NCI-H510A treated with DMSO at 0.1 percent for 48 hours (cell line): ENCODE measurements at regions not wholly inside any gene's neighbourhood (a gene's known extent, or its start where the extent isn't known, plus 50 kb on each side); places are given as distances from the start of the nearest gene placed in this dataset.
"Not testable (repeated sequence)": the region's sequence is repeated elsewhere in the genome, so short reads cannot be mapped to it uniquely, and the experiment has no call there.

ENCODE experiments used
- DNase-seq: peaks from one replicate; lab custom pipeline; 2025; lab: John Stamatoyannopoulos, UW

GRCh38 chr6:66277400-66277799 is 570.4 kb upstream of the EYS start:
- no peak for DNase-seq

GRCh38 chr6:66265737-66266136 is 558.7 kb upstream of the EYS start:
- no peak for DNase-seq

- DNase-seq: no peak
Observed at GRCh38 chr6:66264376-66264775, 557.4 kb upstream of the EYS start.

DNA sequence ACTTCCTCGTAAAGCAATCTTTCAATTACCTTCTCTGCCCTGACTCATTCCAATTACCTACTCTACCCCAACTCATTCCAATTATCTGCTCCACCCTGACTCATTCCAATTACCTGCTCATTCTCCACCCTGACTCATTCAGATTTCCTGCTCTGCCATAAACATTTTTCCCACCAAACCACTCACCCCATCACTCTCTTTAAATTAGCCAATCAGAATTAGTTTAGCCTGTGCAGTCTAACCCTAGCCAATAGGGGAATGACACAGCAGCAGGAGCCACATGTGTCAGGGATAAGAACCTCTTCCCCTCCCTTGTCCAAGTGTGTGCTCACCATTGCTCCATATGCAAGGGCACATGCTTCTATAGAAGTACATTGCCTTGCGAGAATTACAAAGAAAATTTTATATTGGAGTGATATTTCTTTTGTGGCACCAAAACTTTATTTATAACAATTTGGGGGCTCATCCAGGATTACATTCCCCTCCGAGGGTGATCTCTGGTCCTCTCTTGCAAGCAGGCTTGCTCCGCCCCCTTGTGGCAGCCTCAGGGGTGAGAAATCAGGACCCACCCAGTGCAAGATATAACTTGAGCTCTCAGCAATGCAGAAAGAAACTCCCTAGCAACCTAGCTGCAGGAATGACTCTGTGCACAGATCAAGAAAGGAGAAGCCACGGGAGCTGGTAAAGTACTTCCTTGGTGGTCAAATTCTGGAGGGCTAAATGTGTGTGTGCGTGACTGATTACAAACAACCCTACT is 551.9 kb upstream of the EYS start:
- DNase-seq: not testable (repeated sequence)

GRCh38 chr6:66245231-66245630 is 538.2 kb upstream of the EYS start:
- DNase-seq: no peak

DNA sequence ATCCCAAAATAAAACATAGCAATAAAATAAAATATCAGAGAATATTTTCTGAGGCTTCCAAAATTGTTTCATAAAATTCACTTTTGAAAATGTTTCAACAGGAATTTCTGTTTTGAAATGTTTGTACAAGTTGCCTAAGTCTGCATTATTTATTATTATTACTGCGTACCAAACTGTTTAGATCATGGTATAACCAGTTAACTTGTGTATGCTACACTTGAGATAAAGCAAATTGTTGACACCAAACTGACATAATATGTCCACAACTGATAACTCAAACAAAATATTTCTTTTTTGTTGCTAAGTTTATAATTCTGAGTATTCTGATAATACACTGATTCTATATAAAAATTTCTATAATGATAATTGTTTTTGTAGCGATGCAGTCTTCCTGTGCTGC is 531.8 kb upstream of the EYS start:
- no peak for DNase-seq

DNA sequence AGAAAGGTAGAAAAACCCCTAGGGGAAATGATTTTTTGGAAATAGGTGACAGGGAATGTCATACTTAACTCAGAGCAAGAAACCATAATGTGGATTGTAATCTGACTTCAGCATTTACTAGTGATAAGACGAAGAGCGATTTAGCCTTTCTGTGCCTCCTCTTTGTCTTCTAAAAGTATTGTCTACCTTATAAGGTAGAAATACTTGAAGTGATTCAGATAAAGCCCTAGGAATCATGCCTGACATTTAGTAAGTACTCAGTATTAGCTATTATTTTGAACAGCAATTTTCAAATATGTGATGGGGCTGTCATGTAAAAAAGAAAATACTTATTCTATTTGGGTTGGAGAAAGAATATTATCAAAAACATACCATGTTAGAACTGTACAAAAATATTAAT is 525.9 kb upstream of the EYS start:
- no peak for DNase-seq

GRCh38 chr6:66230591-66230990 is 523.6 kb upstream of the EYS start:
- no peak for DNase-seq

GRCh38 chr6:66226109-66226508 is 519.1 kb upstream of the EYS start:
- no peak for DNase-seq

- no peak for DNase-seq
Observed at GRCh38 chr6:66210964-66211363, 503.9 kb upstream of the EYS start.

- no peak for DNase-seq
Observed at GRCh38 chr6:66200390-66200789, 493.4 kb upstream of the EYS start.

DNA sequence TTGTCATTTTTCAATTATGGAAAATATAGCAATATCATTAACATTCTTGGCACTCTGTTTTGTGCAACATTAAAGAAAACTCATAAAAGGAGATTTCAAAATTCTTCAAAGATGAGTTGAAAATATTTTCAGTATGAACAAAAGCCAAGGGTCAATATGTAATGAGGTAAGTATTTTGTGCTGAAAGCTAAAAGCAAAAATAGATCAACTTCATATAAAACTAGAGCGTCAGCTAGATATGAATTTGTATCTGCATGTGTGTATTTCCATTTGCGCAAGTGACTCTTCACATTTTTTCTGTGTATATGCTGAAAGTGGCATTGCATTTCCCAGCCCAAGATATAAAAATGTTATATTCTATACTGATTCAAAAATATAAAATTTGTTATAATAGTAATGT is 492.1 kb upstream of the EYS start:
- DNase-seq: no peak

DNA sequence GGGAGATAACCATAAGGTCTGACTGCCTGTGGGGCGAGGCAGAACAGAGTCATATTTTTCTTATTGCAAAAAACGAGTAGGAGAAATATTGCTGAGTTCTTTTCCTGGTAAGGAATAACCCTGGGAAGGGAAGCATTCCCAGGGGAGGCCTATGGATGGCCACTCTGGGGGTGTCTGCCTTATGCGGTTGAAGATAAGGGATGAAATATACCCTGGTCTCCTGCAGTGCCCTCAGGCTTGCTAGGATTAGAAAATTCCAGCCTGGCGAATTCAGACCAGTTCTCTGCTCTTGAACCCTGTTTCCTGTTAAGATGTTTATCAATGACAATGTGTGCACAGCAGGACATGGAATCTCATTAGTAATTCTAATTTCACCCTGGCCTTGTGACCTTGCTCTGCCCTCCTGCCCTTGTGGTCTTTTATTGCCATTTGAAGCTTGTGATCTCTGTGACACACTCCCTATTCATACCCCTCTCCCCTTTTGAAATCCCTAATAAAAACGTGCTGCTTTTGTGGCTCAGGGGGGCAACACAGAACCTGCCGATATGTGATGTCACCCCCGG is 491.1 kb upstream of the EYS start:
- no peak for DNase-seq

DNA sequence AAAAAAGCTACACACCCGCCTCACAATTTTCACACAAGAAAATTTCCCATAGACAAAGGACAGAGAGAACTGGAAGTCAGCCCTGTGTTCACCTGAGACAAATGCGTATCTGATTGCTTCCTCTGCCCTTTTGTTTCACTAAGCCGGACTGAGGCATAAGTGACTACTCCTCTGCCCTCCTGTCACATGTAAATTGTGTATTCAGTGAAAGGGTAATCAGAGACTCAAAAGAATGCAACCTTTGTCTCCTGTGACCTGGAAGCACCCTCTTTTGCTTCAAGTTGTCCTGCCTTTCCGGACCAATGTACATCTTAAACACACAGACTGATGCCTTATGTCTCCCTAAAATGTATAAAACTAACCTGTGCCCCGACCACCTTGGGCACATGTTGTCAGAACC is 483.8 kb upstream of the EYS start:
- no peak for DNase-seq

DNA sequence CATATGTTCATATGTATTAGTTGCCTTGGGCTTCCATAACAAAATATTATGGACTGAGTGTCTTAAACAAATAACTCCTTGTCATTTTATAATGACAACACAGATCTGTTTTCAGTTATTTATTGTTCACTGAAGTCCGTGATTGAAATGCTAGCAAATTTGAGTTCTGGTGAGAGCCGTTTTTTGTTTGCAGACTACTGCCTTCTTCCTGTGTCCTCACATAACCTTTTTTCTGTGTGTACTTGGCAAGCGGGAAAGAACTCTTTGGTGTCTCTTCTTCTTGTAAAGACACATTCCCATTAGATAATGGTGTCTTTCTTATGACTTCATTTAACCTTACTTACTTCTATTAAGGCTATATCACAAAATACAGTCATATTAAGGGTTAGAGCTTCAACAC is 482.9 kb upstream of the EYS start:
- DNase-seq: no peak

- DNase-seq: no peak
Observed at GRCh38 chr6:66186756-66187155, 479.7 kb upstream of the EYS start.

DNA sequence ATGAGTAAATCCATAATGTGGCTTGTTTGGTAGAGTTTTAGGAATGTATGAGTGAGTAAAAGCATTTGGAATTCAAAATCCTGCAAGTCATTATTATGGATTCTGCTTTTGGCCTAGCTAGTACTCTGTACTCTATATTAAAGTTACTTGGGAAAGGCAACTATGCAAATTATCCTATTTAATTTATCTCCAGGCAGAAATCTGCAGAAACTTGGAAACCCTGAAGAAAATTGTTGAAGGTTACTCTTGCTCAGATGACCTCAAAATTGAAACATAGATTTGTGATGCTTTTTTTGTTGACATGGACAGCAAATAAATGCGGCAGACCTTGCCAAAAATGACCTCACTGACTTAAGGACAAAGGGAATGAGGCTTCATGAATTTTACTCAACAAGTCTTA is 477.1 kb upstream of the EYS start:
- no peak for DNase-seq

GRCh38 chr6:66179361-66179760 is 472.3 kb upstream of the EYS start:
- no peak for DNase-seq

DNA sequence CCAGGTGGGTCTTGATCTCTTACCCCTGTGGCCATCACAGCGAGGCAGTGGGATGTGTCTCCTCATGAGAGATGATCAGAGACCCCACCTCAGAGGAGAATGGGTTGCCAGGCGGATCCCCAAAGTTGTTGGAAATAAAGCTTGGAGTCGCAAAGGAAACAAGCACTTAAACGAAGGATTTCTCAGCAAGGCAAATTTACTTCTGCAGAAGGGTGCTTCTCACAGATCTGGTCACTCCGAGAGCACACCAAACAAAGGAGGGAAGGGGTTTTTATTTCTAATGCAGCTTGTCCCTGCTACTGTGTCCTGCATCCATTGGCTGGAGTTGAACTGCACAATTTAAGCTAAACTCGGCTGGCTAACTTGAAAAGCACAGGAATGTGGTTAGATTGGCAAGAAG is 466.6 kb upstream of the EYS start:
- DNase-seq: no peak

GRCh38 chr6:66166713-66167112 is 459.7 kb upstream of the EYS start:
- not testable (repeated sequence) for DNase-seq

- DNase-seq: no peak
Observed at GRCh38 chr6:66161546-66162108, 454.6 kb upstream of the EYS start.

GRCh38 chr6:66159937-66160336 is 452.9 kb upstream of the EYS start:
- no peak for DNase-seq

DNA sequence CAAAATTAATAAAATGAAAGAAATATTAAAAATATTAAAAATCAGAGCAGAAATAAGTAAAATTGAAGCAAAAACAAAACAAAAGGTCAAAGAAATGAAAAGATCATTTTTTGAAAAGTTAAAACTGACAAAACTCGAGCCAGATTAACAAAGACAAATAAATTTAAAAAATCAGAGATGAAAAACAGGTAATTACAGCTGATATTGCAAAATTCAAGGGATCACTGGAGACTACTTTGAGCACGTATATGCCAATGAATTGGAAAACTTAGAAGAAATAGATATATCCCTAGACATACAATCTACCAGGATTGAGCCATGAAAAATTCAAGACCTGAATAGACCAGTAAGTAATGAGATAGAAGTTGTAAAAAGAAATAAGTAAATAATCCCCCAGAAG is 446.2 kb upstream of the EYS start:
- no peak for DNase-seq

GRCh38 chr6:66149132-66149531 is 442.1 kb upstream of the EYS start:
- DNase-seq: no peak
